ENCODE measurements at regions not wholly inside any gene's neighbourhood (a gene's known extent, or its start where the extent isn't known, plus 50 kb on each side); places are given as distances from the start of the nearest gene placed in this dataset.
A peak's percentile ranks its signal among the peaks of the same experiment; 100 is the strongest.

DNA sequence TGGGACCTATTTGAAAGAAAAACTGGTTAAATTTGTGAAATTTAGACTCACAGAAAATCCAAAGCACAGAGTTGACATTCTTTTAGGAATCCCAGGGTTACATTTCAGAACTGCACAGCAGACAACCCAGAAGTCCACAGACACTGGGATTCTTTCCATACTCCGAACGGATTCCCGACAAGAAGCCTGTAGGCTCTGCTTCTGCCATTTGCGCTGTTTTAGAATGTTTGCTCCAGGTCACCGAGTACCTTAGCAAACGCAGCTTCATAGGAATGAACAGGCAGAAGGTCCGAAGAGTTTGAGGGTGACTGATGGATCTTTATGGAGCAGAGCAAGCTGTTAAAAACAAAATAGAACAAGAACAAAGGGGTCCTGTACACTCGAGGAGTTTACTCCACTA, 84.5 kb upstream of the NFIB start:
- WGBS, 3 donors: 85 to 94% (median 90%) methylated on average over 8 of the region's 8 CpGs
- no peak for TF ChIP-seq CTCF (IDR thresholded peaks at IDR 0.05)
- ATAC-seq: no peak
- H3K27ac ChIP-seq: no peak overlapping the region
- intact Hi-C loops (cut with DNase I): no loop called here
- no peak for DNase-seq
- H3K27me3 ChIP-seq (ENCODE audit: insufficient read depth in 3 of 3, low read length in 2 of 3): no peaks in the 10 kb centered on the region
- H3K9me3 ChIP-seq: no peaks in the 10 kb centered on the region
- no peak overlapping the region for H3K4me3 ChIP-seq
- peaks cover 20% of the 10 kb centered on the region for H3K4me1 ChIP-seq
- no peaks in the 10 kb centered on the region for H3K36me3 ChIP-seq (ENCODE audit: insufficient read depth in 1 of 2, low read depth in 1 of 2)

DNA sequence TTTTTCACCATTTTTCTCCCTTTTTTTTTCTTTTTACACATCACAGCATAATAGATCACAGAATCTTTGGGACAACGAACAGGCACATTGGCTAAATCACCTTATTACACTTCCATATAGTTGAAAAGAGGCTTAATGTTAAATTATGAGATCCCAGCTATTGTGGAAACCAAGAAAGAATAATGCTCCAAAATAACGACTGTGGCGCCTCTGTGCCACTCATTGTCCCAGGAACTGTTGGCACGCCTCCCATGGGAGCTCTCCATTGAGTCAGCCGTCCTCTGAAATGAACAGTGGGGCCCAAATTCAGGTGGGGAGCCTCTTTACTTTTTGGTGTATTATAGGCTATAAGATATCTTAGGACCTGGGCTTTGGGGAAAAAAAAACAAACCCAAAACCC, 82.2 kb upstream of the NFIB start:
- DNase-seq: peak; percentile 19 to 61
- WGBS, 3 donors: 27 to 41% (median 38%) methylated on average over 5 of the region's 5 CpGs
- no peaks in the 10 kb centered on the region for H3K27me3 ChIP-seq (ENCODE audit: insufficient read depth in 3 of 3, low read length in 2 of 3)
- TF ChIP-seq CTCF (IDR thresholded peaks at IDR 0.05): no peak
- peak; percentile 43 to 60 (median 44) for ATAC-seq
- H3K27ac ChIP-seq: peak overlapping the region; percentile 71
- intact Hi-C loops (cut with DNase I): no loop called here
- H3K4me3 ChIP-seq: peak overlapping the region; percentile 53
- no peaks in the 10 kb centered on the region for H3K36me3 ChIP-seq (ENCODE audit: insufficient read depth in 1 of 2, low read depth in 1 of 2)
- peaks cover 15% of the 10 kb centered on the region for H3K4me1 ChIP-seq
- no peaks in the 10 kb centered on the region for H3K9me3 ChIP-seq

DNA sequence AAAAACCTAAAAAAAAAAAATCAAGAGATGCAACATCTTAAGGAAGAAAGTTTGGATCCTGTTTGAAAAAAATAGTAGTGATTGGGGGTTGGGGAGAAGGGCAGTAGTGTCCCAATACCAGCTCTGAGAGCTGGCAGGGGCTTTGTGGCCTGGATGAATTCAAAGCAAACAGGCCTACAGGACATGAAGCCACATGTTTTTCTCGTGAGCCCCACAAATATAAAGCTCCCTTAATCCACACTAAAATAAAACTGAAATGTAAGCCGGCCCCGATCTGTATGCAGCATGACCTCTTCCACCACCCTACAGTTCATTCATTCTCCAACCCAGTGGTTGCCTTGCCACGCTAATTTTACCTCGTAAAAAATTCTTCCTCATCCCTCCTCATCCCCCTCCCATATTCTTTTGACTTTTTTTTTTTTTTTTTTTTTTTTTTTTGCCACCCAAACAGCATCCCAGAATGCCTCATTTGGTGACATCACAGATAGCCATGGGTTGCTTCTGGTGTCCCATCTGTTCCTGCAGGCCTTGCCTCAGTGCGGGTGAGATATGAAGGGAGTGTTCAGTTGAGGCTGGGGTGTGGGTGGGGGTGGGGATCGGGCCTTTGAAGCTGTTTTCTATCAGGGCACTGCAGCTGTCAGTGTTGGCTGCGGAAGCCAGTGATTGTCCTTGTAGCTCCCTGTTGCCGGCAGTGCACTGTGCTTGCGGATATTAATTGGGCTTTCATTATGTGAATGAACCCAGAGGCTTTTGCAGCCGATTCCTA, 81.6 kb upstream of the NFIB start:
- intact Hi-C loops (cut with DNase I): no loop called here
- no peak for TF ChIP-seq CTCF (IDR thresholded peaks at IDR 0.05)
- DNase-seq: peak; percentile 16 to 56
- Histone ChIP-seq H3K36me3 (ENCODE audit: insufficient read depth in 1 of 2, low read depth in 1 of 2) (no peaks in the 10 kb centered on the region), H3K9me3 (no peaks in the 10 kb centered on the region), H3K4me3 (peak overlapping the region; percentile 53), H3K27me3 (ENCODE audit: insufficient read depth in 3 of 3, low read length in 2 of 3) (no peaks in the 10 kb centered on the region), H3K4me1 (peaks cover 10% of the 10 kb centered on the region), H3K27ac (peak overlapping the region; percentile 71)
- WGBS, 3 donors: 32 to 33% (median 33%) methylated on average over 11 of the region's 11 CpGs
- ATAC-seq: peak; percentile 72 to 83 (median 80)

DNA sequence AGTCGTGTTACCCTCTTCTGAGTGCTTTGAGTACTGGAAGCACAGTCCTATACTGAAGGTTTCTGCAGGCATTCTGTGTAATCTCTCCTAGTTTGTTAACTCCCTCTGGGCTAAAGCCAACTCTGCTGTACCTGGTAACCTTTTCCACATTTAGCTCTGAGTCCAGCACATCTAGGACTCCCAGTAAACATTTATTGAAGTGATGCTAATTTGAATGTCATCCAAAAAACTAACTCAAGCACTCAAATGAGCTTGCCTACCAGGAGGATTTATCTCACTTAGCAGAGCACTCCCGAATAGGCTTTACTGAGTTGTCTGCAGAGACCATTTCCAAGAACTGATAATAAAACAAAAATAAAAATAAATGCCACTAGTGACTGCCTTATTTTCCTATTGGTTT, 79.5 kb upstream of the NFIB start:
- H3K4me3 ChIP-seq: no peak overlapping the region
- TF ChIP-seq CTCF (IDR thresholded peaks at IDR 0.05): no peak
- H3K27me3 ChIP-seq (ENCODE audit: insufficient read depth in 3 of 3, low read length in 2 of 3): no peaks in the 10 kb centered on the region
- peaks cover 8% of the 10 kb centered on the region for H3K4me1 ChIP-seq
- 48 to 56% (median 51%) methylated on average over 2 of the region's 2 CpGs for WGBS, 3 donors
- no peaks in the 10 kb centered on the region for H3K36me3 ChIP-seq (ENCODE audit: insufficient read depth in 1 of 2, low read depth in 1 of 2)
- intact Hi-C loops (cut with DNase I): no loop called here
- no peaks in the 10 kb centered on the region for H3K9me3 ChIP-seq
- DNase-seq (no peak), ATAC-seq (no peak)
- H3K27ac ChIP-seq: no peak overlapping the region

GRCh38 chr9:14391620-14392019, 77.7 kb upstream of the NFIB start:
- no peak for ATAC-seq
- intact Hi-C loops (cut with DNase I): no loop called here

More at GRCh38 chr9:14391620-14392019, 77.7 kb upstream of the NFIB start:
- TF ChIP-seq CTCF (IDR thresholded peaks at IDR 0.05): no peak
- DNase-seq: no peak
- H3K4me1 ChIP-seq: peaks cover 8% of the 10 kb centered on the region
- H3K9me3 ChIP-seq: no peaks in the 10 kb centered on the region
- no peaks in the 10 kb centered on the region for H3K36me3 ChIP-seq (ENCODE audit: insufficient read depth in 1 of 2, low read depth in 1 of 2)
- no peak overlapping the region for H3K27ac ChIP-seq
- no peaks in the 10 kb centered on the region for H3K27me3 ChIP-seq (ENCODE audit: insufficient read depth in 3 of 3, low read length in 2 of 3)
- WGBS, 3 donors: 57 to 77% (median 58%) methylated on average over 3 of the region's 3 CpGs
- H3K4me3 ChIP-seq: no peak overlapping the region

Measured in psoas muscle (tissue), 7 donors.